MCF 10A (cell line): ENCODE measurements at regions not wholly inside any gene's neighbourhood (a gene's known extent, or its start where the extent isn't known, plus 50 kb on each side); places are given as distances from the start of the nearest gene placed in this dataset.

ENCODE experiments used
- BruUV-seq: library from RNA; stranded (reverse); fragments of 400-500 nt; replicated peaks from 2 replicates; lab custom pipeline; 2021; lab: Mats Ljungman, UMichigan
- CTCF ChIA-PET: fragments of 300-600 bp; sonication (Branson Sonifier 250); formaldehyde crosslinking; extraction: SDS; loops from one replicate; lab custom pipeline; 2021; ENCODE audit warnings: antibody characterized with exemption, inconsistent platforms; lab: Yijun Ruan, JAX
- POLR2A ChIA-PET: fragments of 300-600, 350-650 bp; sonication (Branson Sonifier 250); formaldehyde crosslinking; extraction: SDS; loops from one replicate; lab custom pipeline; 2020; ENCODE audit warnings: antibody characterized with exemption, inconsistent platforms; lab: Yijun Ruan, JAX
- DNase-seq: peaks from one replicate; pipeline ENCODE4 v3.0.0-alpha.2; 2018; ENCODE audit not compliant: unreplicated experiment
- H3K27ac Mint-ChIP-seq: one replicate; pipeline ENCODE4 v1.8.0; 2022; ENCODE audit warnings: mild to moderate bottlenecking, low read depth, mixed read lengths; ENCODE audit not compliant: unreplicated experiment
- H3K27me3 Mint-ChIP-seq: one replicate; pipeline ENCODE4 v1.8.0; 2022; ENCODE audit warnings: mixed read lengths; ENCODE audit not compliant: insufficient read depth, unreplicated experiment
- H3K36me3 Mint-ChIP-seq: one replicate; pipeline ENCODE4 v1.8.0; 2022; ENCODE audit warnings: mild to moderate bottlenecking, moderate library complexity, mixed read lengths; ENCODE audit not compliant: insufficient read depth, unreplicated experiment
- H3K4me1 Mint-ChIP-seq: one replicate; pipeline ENCODE4 v1.8.0; 2022; ENCODE audit warnings: mixed read lengths; ENCODE audit not compliant: insufficient read depth, unreplicated experiment
- H3K4me3 Mint-ChIP-seq: one replicate; pipeline ENCODE4 v1.8.0; 2022; ENCODE audit warnings: mild to moderate bottlenecking, moderate library complexity, mixed read lengths; ENCODE audit not compliant: unreplicated experiment
- H3K9me3 Mint-ChIP-seq: one replicate; pipeline ENCODE4 v1.8.0; 2022; ENCODE audit warnings: mixed read lengths; ENCODE audit not compliant: unreplicated experiment
- intact Hi-C: fragments of 100-400 bp; cut with micrococcal nuclease; formaldehyde crosslinking; loops from 2 replicates; pipeline ENCODE4 v1.14.1; 2022
- TF ChIP-seq, protein P1 (sequence below): fragments of 200-600 bp; IDR thresholded peaks from one replicate; pipeline ENCODE4 v1.8.0; 2022; ENCODE audit warnings: antibody characterized with exemption, mild to moderate bottlenecking; ENCODE audit not compliant: unreplicated experiment

DNA sequence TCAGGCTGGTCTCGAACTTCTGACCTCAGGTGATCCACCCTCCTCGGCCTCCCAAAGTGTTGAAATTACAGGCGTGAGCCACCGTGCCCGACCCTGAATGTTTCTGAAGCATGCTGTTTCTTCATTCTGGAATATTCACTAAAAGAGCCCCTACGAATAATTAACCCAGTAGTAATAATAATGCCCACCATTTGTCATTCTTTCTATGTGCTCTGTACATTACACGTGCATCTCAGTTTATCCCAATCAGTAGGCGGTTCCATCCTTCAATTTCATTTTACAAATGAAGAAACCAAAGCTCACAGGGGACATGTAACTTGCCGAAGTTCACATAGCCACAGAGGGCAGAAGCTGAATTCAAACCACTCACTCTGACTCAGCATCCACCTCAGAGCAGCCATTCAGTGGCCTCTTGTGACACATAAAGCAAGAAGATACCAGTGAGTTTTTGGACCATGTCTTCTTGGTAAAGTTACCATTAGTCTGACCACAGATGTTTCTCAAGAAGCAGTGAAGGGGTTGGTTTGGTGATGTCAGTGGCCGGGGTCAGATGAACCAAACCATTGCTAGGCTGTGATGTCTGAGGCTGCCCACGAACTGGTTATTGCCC lies 71.9 kb upstream of the DUSP5 start:
- H3K9me3 Mint-ChIP-seq, result no peaks in the 10 kb centered on the region
- H3K36me3 Mint-ChIP-seq, result peaks cover 7% of the 10 kb centered on the region
- CTCF ChIA-PET, result no interaction called here
- DNase-seq, result peak; percentile 64
- POLR2A ChIA-PET, result no interaction called here
- H3K4me1 Mint-ChIP-seq, result peaks cover 21% of the 10 kb centered on the region
- H3K27me3 Mint-ChIP-seq, result no peaks in the 10 kb centered on the region
- no peak overlapping the region for H3K4me3 Mint-ChIP-seq
- H3K27ac Mint-ChIP-seq, result no peak overlapping the region
- BruUV-seq, result no TSS peak
- TF ChIP-seq, protein P1, sequence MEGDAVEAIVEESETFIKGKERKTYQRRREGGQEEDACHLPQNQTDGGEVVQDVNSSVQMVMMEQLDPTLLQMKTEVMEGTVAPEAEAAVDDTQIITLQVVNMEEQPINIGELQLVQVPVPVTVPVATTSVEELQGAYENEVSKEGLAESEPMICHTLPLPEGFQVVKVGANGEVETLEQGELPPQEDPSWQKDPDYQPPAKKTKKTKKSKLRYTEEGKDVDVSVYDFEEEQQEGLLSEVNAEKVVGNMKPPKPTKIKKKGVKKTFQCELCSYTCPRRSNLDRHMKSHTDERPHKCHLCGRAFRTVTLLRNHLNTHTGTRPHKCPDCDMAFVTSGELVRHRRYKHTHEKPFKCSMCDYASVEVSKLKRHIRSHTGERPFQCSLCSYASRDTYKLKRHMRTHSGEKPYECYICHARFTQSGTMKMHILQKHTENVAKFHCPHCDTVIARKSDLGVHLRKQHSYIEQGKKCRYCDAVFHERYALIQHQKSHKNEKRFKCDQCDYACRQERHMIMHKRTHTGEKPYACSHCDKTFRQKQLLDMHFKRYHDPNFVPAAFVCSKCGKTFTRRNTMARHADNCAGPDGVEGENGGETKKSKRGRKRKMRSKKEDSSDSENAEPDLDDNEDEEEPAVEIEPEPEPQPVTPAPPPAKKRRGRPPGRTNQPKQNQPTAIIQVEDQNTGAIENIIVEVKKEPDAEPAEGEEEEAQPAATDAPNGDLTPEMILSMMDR, result no peak
- intact Hi-C loops, result no loop called here

DNA sequence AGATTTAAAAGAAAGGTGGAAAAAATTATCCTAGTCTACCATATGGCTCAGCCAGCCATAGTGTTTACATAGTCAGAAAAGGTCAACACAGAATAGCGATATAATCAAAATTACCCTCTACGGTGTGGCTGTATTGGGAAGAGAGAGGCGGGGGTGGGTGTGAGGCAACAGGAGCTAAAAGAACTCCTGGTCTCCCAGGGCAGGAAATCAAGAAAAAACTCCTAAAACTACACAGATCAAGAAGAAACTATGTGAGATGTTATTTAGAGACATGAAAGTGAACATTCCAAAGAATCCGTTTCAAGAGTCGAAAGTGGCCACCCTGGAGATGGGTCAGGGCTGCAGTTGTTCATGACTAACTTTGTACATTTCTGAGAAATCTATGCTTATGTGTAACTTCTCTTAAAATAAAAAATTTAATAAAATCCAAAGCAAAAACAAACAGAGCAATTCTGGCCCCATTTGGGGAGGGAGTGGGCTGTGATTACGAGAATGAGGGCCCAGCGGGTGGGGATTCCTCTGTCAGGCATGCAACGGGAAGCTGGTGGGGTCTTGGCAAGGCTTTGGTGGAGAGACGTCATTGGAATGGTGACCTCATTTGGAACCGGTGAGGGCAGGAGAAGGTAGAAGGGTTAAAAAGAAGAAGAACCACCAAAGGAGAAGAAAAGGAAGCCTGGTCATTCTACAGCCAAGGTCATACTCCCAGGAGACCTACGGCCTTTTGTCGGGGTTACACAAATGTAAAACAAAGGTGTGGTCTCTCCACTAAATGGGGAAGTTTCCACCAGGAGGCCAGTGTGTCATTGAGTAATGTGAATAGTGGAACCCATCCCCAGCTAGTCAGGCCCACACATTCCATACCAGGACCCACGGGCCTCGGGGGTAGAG lies 71.2 kb upstream of the DUSP5 start:
- ChIA-PET POLR2A (interaction anchor here (0.5 kb wide), 1 partner anchor 223 kb away, joined by 3 read pairs; no protein-coding TSS in a partner anchor), CTCF (interaction anchor here (0.6 kb wide), 1 partner anchor 21 kb away, joined by 3 read pairs; no protein-coding TSS in a partner anchor)
- TF ChIP-seq, protein P1, result no peak
- intact Hi-C loops, result no loop called here
- Mint-ChIP-seq H3K4me3 (no peak overlapping the region), H3K27me3 (no peaks in the 10 kb centered on the region), H3K9me3 (no peaks in the 10 kb centered on the region), H3K36me3 (peaks cover 7% of the 10 kb centered on the region), H3K27ac (no peak overlapping the region), H3K4me1 (peaks cover 17% of the 10 kb centered on the region)
- BruUV-seq, result no TSS peak
- no peak for DNase-seq

DNA sequence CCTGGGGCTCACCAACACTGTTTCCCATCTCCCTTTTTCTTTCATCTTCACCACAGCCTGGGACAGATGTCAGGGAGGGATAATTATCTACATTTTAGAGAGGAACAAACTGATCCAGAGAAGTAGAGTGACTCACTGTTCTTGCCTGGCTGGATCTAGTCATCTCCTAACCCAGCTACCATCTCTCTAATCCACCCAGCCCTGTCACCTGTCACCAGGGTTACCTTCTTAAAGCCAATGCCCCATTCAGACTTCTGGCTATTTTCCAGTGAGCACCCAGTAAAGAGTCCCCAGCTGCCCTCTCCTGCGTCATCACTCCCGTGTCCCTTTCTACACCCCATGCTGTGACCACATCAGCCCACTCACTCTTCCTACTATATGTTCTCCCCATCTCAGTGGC lies 68.4 kb upstream of the DUSP5 start:
- no peak for DNase-seq
- Mint-ChIP-seq H3K4me3 (no peak overlapping the region), H3K27me3 (no peaks in the 10 kb centered on the region), H3K4me1 (peaks cover 21% of the 10 kb centered on the region), H3K27ac (peak overlapping the region; percentile 68), H3K9me3 (no peaks in the 10 kb centered on the region), H3K36me3 (no peaks in the 10 kb centered on the region)
- ChIA-PET CTCF (interaction anchor here (0.7 kb wide), 1 partner anchor 119 kb away, joined by 3 read pairs; no protein-coding TSS in a partner anchor), POLR2A (interaction anchor here (1.4 kb wide), 1 partner anchor 15 kb away, joined by 4 read pairs; no protein-coding TSS in a partner anchor)
- intact Hi-C loops, result no loop called here
- TF ChIP-seq, protein P1, result no peak
- BruUV-seq, result no TSS peak
